CD8-positive, alpha-beta memory T cell (primary cell): ENCODE measurements at regions not wholly inside any gene's neighbourhood (a gene's known extent, or its start where the extent isn't known, plus 50 kb on each side); places are given as distances from the start of the nearest gene placed in this dataset.
A peak's percentile ranks its signal among the peaks of the same experiment; 100 is the strongest.

Source experiments
- CTCF ChIA-PET: fragments of 350-600 bp; sonication (Branson Sonifier 250); formaldehyde crosslinking; loops from one replicate; lab custom pipeline; 2021; ENCODE audit warnings: antibody characterized with exemption; lab: Charles Lee
- POLR2A ChIA-PET: fragments of 350-600 bp; sonication (Branson Sonifier 250); formaldehyde crosslinking; loops from one replicate; lab custom pipeline; 2021; ENCODE audit warnings: antibody characterized with exemption; lab: Charles Lee
- DNase-seq, 5 donors: peaks; one replicate each; pipeline versions ENCODE4 v3.0.0 to v3.0.0-alpha.2; 2020 to 2022; ENCODE audit warnings: mixed read lengths in 1 of 5
- H3K27ac ChIP-seq: one replicate; pipeline ENCODE4 v1.7.0; 2013; ENCODE audit warnings: low read depth, mild to moderate bottlenecking, low read length, moderate library complexity
- H3K27me3 ChIP-seq: 2 replicates; pipeline ENCODE4 v1.7.0; 2013; ENCODE audit warnings: low read length, mild to moderate bottlenecking; ENCODE audit not compliant: insufficient read depth, poor library complexity, severe bottlenecking
- H3K36me3 ChIP-seq: 2 replicates; pipeline ENCODE4 v1.7.0; 2013; ENCODE audit warnings: mild to moderate bottlenecking, low read length, moderate library complexity; ENCODE audit not compliant: insufficient read depth
- H3K4me1 ChIP-seq: 2 replicates; pipeline ENCODE4 v1.7.0; 2013; ENCODE audit warnings: mild to moderate bottlenecking, low read length, moderate library complexity; ENCODE audit not compliant: insufficient read depth
- H3K4me3 ChIP-seq: 2 replicates; pipeline ENCODE4 v1.7.0; 2013; ENCODE audit warnings: mild to moderate bottlenecking, low read length
- H3K9me3 ChIP-seq: 2 replicates; pipeline ENCODE4 v1.7.0; 2013; ENCODE audit warnings: mild to moderate bottlenecking, low read length
- H3K27ac Mint-ChIP-seq, 8 donors: one replicate each; pipeline ENCODE4 v1.8.0; 2020 to 2021; ENCODE audit warnings: mixed read lengths in 8 of 8, mild to moderate bottlenecking in 6 of 8, inconsistent platforms in 3 of 8, moderate library complexity in 3 of 8
- H3K27me3 Mint-ChIP-seq, 2 donors: one replicate each; pipeline ENCODE4 v1.8.0; 2020 to 2021; ENCODE audit warnings: mixed read lengths in 2 of 2, mild to moderate bottlenecking in 1 of 2, moderate library complexity in 1 of 2
- H3K36me3 Mint-ChIP-seq, 3 donors: one replicate each; pipeline ENCODE4 v1.8.0; 2020 to 2021; ENCODE audit warnings: mixed read lengths in 3 of 3, inconsistent platforms in 1 of 3, mild to moderate bottlenecking in 1 of 3
- H3K4me1 Mint-ChIP-seq, 3 donors: one replicate each; pipeline ENCODE4 v1.8.0; 2020 to 2021; ENCODE audit warnings: mixed read lengths in 3 of 3, inconsistent platforms in 1 of 3, mild to moderate bottlenecking in 1 of 3
- H3K4me3 Mint-ChIP-seq, 7 donors: one replicate each; pipeline ENCODE4 v1.8.0; 2020 to 2021; ENCODE audit warnings: mixed read lengths in 7 of 7, mild to moderate bottlenecking in 6 of 7, moderate library complexity in 4 of 7, inconsistent platforms in 2 of 7
- H3K9me3 Mint-ChIP-seq, 5 donors: one replicate each; pipeline ENCODE4 v1.8.0; 2020 to 2022; ENCODE audit warnings: mixed read lengths in 5 of 5, mild to moderate bottlenecking in 3 of 5, moderate library complexity in 2 of 5, inconsistent platforms in 1 of 5

DNA sequence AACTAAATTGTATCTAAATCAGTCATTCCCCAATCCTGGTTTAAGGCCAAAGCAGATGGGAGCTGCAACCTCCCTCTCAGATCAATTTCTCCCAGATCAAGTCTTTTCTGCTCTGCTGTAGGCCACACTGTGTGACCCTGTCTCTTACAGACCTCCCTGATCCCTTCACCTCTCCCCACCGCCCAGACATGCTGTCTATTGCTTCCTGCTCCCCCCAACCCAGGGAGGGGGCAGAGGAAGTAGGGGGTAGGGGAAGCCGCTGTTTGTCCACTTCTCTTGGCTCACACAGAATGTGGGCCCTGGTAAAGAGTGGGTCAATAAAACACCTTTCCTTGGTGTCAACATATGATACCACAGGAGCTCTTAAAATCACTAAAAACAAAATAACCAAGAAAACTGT, 226.3 kb downstream of the ENC1 start:
- peak overlapping the region in 1 of 8 donors; percentile 18 for H3K27ac Mint-ChIP-seq
- no peak overlapping the region for H3K4me3 Mint-ChIP-seq
- Histone ChIP-seq H3K4me3 (no peak overlapping the region), H3K9me3 (no peaks in the 10 kb centered on the region), H3K4me1 (no peaks in the 10 kb centered on the region), H3K36me3 (no peaks in the 10 kb centered on the region), H3K27me3 (no peaks in the 10 kb centered on the region), H3K27ac (no peak overlapping the region)
- POLR2A ChIA-PET = no interaction called here
- no peaks in the 10 kb centered on the region for H3K4me1 Mint-ChIP-seq
- H3K27me3 Mint-ChIP-seq = peaks cover 2 to 32% of the 10 kb centered on the region in 2 donors
- H3K36me3 Mint-ChIP-seq = no peaks in the 10 kb centered on the region
- CTCF ChIA-PET = no interaction called here
- H3K9me3 Mint-ChIP-seq = no peaks in the 10 kb centered on the region
- DNase-seq = no peak

DNA sequence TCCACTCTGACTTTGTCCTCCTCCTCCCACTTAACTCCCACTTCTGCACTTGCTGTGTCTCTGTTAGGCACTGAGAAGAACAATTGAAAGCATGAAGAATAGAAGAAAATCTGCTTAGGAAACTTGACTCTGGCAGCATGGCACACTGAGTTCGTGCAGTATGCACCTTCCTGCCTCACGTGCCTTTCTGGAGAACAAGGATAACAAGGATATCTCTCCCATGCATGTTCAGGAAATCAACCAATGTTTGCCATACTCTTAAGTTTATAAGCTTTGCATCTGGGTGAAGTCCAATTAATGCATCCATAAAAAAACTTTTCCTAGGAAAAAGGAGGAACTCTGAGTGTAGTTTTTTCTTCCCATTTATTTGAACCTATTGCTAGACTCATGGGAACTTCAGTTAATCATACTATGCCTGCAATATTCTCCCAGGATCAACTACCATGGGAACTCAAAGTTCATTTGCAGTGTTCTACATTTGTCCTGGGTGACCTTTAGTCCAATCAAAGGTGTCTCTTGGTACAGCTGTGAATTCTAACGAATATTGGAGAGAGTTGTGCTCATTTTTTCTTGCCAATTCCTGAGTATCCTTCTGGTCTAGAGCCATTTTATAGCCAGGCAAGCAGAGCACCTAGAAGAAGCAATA, 227.0 kb downstream of the ENC1 start:
- H3K9me3 ChIP-seq = no peaks in the 10 kb centered on the region
- Mint-ChIP-seq H3K9me3 (no peaks in the 10 kb centered on the region), H3K4me1 (no peaks in the 10 kb centered on the region), H3K36me3 (no peaks in the 10 kb centered on the region), H3K4me3 (no peak overlapping the region), H3K27me3 (peaks cover 2 to 32% of the 10 kb centered on the region in 2 donors), H3K27ac (peak overlapping the region in 1 of 8 donors; percentile 30)
- CTCF ChIA-PET = no interaction called here
- H3K27ac ChIP-seq = no peak overlapping the region
- POLR2A ChIA-PET = no interaction called here
- H3K27me3 ChIP-seq = no peaks in the 10 kb centered on the region
- H3K4me1 ChIP-seq = no peaks in the 10 kb centered on the region
- H3K36me3 ChIP-seq = no peaks in the 10 kb centered on the region
- no peak for DNase-seq
- H3K4me3 ChIP-seq = no peak overlapping the region

- H3K9me3 Mint-ChIP-seq = no peaks in the 10 kb centered on the region
- H3K27me3 Mint-ChIP-seq = peaks cover 2 to 25% of the 10 kb centered on the region in 2 donors
- Histone ChIP-seq H3K27ac (no peak overlapping the region), H3K4me3 (no peak overlapping the region), H3K4me1 (no peaks in the 10 kb centered on the region), H3K9me3 (no peaks in the 10 kb centered on the region), H3K27me3 (no peaks in the 10 kb centered on the region), H3K36me3 (no peaks in the 10 kb centered on the region)
- ChIA-PET POLR2A (no interaction called here), CTCF (no interaction called here)
- H3K4me3 Mint-ChIP-seq = no peak overlapping the region
- H3K4me1 Mint-ChIP-seq = no peaks in the 10 kb centered on the region
- H3K27ac Mint-ChIP-seq = no peak overlapping the region
- no peaks in the 10 kb centered on the region for H3K36me3 Mint-ChIP-seq
- DNase-seq = no peak
Observed at GRCh38 chr5:74412066-74412465, 228.5 kb downstream of the ENC1 start.

GRCh38 chr5:74409712-74410111, 230.8 kb downstream of the ENC1 start:
- H3K4me1 Mint-ChIP-seq = no peaks in the 10 kb centered on the region

DNA sequence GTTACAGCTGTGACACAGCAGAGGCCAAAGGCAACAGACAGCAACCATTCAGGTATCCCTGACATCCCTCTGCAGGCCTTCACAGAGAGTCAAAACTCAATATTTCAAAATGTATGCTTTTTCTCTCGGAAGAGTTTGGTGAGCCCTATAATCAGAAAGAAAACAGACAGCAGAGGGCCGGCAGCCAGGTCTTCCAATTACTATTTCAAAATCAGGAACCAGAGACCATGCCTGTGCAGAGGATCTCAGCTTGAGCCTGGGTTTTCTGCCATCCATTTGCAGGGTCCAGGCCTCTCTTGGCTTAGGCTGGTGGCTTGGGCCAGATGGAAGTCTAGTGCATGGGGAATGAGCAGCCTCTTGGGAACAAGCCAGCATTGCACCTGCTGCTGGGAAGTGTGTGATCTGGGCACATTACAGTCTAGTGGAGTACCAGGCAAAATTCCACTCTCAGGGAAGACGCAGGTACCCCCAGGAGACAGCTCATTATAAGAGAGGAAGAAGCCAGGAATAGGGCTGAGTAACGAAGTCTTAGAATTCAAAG, 231.3 kb downstream of the ENC1 start:
- ChIA-PET CTCF (no interaction called here), POLR2A (no interaction called here)
- no peaks in the 10 kb centered on the region for H3K4me1 ChIP-seq
- Mint-ChIP-seq H3K36me3 (no peaks in the 10 kb centered on the region), H3K4me1 (no peaks in the 10 kb centered on the region), H3K4me3 (no peak overlapping the region), H3K27me3 (peaks cover 1 to 19% of the 10 kb centered on the region in 2 donors), H3K27ac (no peak overlapping the region), H3K9me3 (no peaks in the 10 kb centered on the region)
- no peaks in the 10 kb centered on the region for H3K9me3 ChIP-seq
- DNase-seq = no peak
- H3K27me3 ChIP-seq = no peaks in the 10 kb centered on the region
- H3K27ac ChIP-seq = no peak overlapping the region
- H3K36me3 ChIP-seq = no peaks in the 10 kb centered on the region
- no peak overlapping the region for H3K4me3 ChIP-seq

More at GRCh38 chr5:74409712-74410111, 230.8 kb downstream of the ENC1 start:
- H3K36me3 ChIP-seq = no peaks in the 10 kb centered on the region
- H3K27ac Mint-ChIP-seq = no peak overlapping the region
- ChIA-PET POLR2A (no interaction called here), CTCF (interaction anchor here (1.1 kb wide), 1 partner anchor 12 kb away, joined by 3 read pairs; no protein-coding TSS in a partner anchor)
- no peak overlapping the region for H3K4me3 Mint-ChIP-seq
- no peak overlapping the region for H3K4me3 ChIP-seq
- no peak overlapping the region for H3K27ac ChIP-seq
- no peaks in the 10 kb centered on the region for H3K4me1 ChIP-seq
- peaks cover 2 to 19% of the 10 kb centered on the region in 2 donors for H3K27me3 Mint-ChIP-seq
- no peaks in the 10 kb centered on the region for H3K9me3 ChIP-seq
- no peak for DNase-seq
- H3K36me3 Mint-ChIP-seq = no peaks in the 10 kb centered on the region
- H3K27me3 ChIP-seq = no peaks in the 10 kb centered on the region
- H3K9me3 Mint-ChIP-seq = no peaks in the 10 kb centered on the region

DNA sequence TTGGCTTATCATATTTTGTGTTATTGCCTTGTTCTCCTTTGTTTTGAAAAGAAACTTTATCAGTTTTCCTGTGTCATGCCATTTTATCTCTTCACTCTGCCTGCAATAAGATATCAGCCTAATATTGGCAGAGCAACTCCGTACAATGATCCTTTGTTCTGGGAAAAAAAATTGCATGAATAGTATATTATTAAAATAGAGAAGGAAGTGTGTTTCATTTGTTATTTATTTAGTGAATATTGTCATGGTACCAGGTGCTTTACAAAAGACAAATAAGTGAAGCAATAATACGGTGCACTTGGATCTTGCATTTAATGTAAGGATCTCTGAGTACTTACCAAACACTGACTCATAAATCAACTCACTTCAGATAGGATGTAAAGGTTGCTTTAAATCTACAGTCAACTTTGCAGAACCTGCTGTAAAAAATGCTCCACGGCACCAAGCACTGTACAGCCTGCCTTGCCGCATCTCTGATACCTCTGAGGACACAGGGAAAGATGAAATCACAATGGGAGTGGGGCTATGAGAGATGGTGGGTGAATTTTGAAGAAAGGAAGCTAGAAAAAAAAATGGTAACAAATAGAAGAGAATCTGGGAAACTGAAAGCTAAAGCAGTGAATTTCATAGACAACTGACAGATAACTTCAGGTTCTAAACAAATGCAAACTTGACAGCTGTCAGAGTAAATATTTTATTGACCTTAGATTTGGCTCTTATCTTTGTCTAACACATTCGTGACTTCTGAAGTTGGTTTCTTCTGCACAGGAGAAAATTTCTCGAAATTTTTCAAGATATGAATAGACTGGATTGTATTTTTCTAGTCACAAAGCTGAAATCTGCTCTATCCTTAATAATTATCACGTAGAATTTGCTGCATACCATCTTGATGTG, 232.1 kb downstream of the ENC1 start:
- H3K4me3 Mint-ChIP-seq = no peak overlapping the region
- no peak for DNase-seq
- CTCF ChIA-PET = no interaction called here
- no peaks in the 10 kb centered on the region for H3K36me3 Mint-ChIP-seq
- no peaks in the 10 kb centered on the region for H3K4me1 Mint-ChIP-seq
- Histone ChIP-seq H3K4me1 (no peaks in the 10 kb centered on the region), H3K9me3 (no peaks in the 10 kb centered on the region), H3K27ac (no peak overlapping the region), H3K4me3 (no peak overlapping the region), H3K36me3 (no peaks in the 10 kb centered on the region), H3K27me3 (no peaks in the 10 kb centered on the region)
- H3K9me3 Mint-ChIP-seq = no peaks in the 10 kb centered on the region
- POLR2A ChIA-PET = no interaction called here
- no peak overlapping the region for H3K27ac Mint-ChIP-seq
- peaks cover 1 to 19% of the 10 kb centered on the region in 2 donors for H3K27me3 Mint-ChIP-seq

- no peak overlapping the region for H3K4me3 Mint-ChIP-seq
- Histone ChIP-seq H3K9me3 (no peaks in the 10 kb centered on the region), H3K27ac (no peak overlapping the region), H3K4me1 (no peaks in the 10 kb centered on the region), H3K4me3 (no peak overlapping the region), H3K27me3 (no peaks in the 10 kb centered on the region), H3K36me3 (no peaks in the 10 kb centered on the region)
- ChIA-PET CTCF (no interaction called here), POLR2A (no interaction called here)
- H3K9me3 Mint-ChIP-seq = no peaks in the 10 kb centered on the region
- DNase-seq = no peak
- H3K36me3 Mint-ChIP-seq = no peaks in the 10 kb centered on the region
- peaks cover 1 to 16% of the 10 kb centered on the region in 2 donors for H3K27me3 Mint-ChIP-seq
- H3K27ac Mint-ChIP-seq = no peak overlapping the region
- no peaks in the 10 kb centered on the region for H3K4me1 Mint-ChIP-seq
Observed at GRCh38 chr5:74407701-74408100, 232.8 kb downstream of the ENC1 start.

DNA sequence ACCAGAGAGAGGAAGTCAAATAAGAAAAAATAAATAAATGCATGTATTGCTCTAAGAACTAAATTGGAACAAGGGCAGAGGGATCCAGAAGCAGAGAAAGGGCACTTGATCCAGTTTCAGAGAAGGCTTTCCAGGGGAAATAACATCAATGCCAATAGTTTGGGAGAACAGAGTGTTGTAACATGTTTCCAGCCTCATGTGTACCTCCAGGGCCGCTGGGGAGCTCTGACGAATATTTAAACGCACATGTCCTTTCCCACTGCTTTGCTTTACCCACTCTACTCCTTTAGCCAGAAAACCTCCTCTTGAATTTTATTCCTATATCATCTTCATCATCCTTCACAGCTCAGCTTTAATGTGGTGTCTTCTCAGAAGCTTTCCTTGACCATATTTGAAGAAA, 233.7 kb downstream of the ENC1 start:
- H3K27me3 ChIP-seq = no peaks in the 10 kb centered on the region
- H3K9me3 ChIP-seq = no peaks in the 10 kb centered on the region
- no peak overlapping the region for H3K4me3 ChIP-seq
- H3K36me3 Mint-ChIP-seq = no peaks in the 10 kb centered on the region
- H3K27ac ChIP-seq = no peak overlapping the region
- DNase-seq = no peak
- no peak overlapping the region for H3K27ac Mint-ChIP-seq
- ChIA-PET CTCF (no interaction called here), POLR2A (no interaction called here)
- H3K4me1 ChIP-seq = no peaks in the 10 kb centered on the region
- H3K36me3 ChIP-seq = no peaks in the 10 kb centered on the region
- no peaks in the 10 kb centered on the region for H3K9me3 Mint-ChIP-seq
- no peaks in the 10 kb centered on the region for H3K4me1 Mint-ChIP-seq
- H3K27me3 Mint-ChIP-seq = peaks cover 1 to 16% of the 10 kb centered on the region in 2 donors
- no peak overlapping the region for H3K4me3 Mint-ChIP-seq
